Fibroblast of skin of scalp (primary cell): ENCODE measurements at regions not wholly inside any gene's neighbourhood (a gene's known extent, or its start where the extent isn't known, plus 50 kb on each side); places are given as distances from the start of the nearest gene placed in this dataset.

Source experiments
- DNase-seq: peaks from one replicate; pipeline ENCODE4 v3.0.0-alpha.2; 2013

- no peak for DNase-seq
Measured at GRCh38 chr10:105973360-105973759, 1191.1 kb downstream of the SORCS1 start.

GRCh38 chr10:105971460-105971859, 1193.0 kb downstream of the SORCS1 start:
- DNase-seq = no peak

GRCh38 chr10:105969884-105970377, 1194.6 kb downstream of the SORCS1 start:
- DNase-seq = no peak

- DNase-seq = no peak
Measured at GRCh38 chr10:105968666-105969065, 1195.8 kb downstream of the SORCS1 start.

GRCh38 chr10:105967256-105967655, 1197.2 kb downstream of the SORCS1 start:
- DNase-seq = no peak

GRCh38 chr10:105965141-105965540, 1199.4 kb downstream of the SORCS1 start:
- DNase-seq = no peak

- no peak for DNase-seq
Measured at GRCh38 chr10:105964009-105964408, 1200.5 kb downstream of the SORCS1 start.

GRCh38 chr10:105963334-105963884, 1201.1 kb downstream of the SORCS1 start:
- DNase-seq = no peak

- DNase-seq = no peak
Measured at GRCh38 chr10:105956550-105956949, 1208.0 kb downstream of the SORCS1 start.

- DNase-seq = no peak
Measured at GRCh38 chr10:105953861-105954260, 1210.6 kb downstream of the SORCS1 start.

- no peak for DNase-seq
Measured at GRCh38 chr10:105953056-105953455, 1211.5 kb downstream of the SORCS1 start.

GRCh38 chr10:105952153-105952552, 1212.4 kb downstream of the SORCS1 start:
- DNase-seq = peak; percentile 11

- peak; percentile 63 for DNase-seq
Measured at GRCh38 chr10:105950410-105950809, 1214.1 kb downstream of the SORCS1 start.

GRCh38 chr10:105949721-105950120, 1214.8 kb downstream of the SORCS1 start:
- no peak for DNase-seq

- no peak for DNase-seq
Measured at GRCh38 chr10:105925045-105925785, 1239.3 kb downstream of the SORCS1 start.

- no peak for DNase-seq
Measured at GRCh38 chr10:105921348-105921747, 1243.2 kb downstream of the SORCS1 start.

- DNase-seq = no peak
Measured at GRCh38 chr10:105914432-105914831, 1250.1 kb downstream of the SORCS1 start.

GRCh38 chr10:105908701-105909100, 1255.8 kb downstream of the SORCS1 start:
- no peak for DNase-seq

- no peak for DNase-seq
Measured at GRCh38 chr10:105885495-105885894, 1244.4 kb downstream of the SORCS3 start.

GRCh38 chr10:105879401-105879800, 1238.3 kb downstream of the SORCS3 start:
- DNase-seq = no peak

GRCh38 chr10:105875050-105875449, 1234.0 kb downstream of the SORCS3 start:
- no peak for DNase-seq

- no peak for DNase-seq
Measured at GRCh38 chr10:105872665-105873064, 1231.6 kb downstream of the SORCS3 start.

- DNase-seq = no peak
Measured at GRCh38 chr10:105868935-105869334, 1227.8 kb downstream of the SORCS3 start.

- DNase-seq = no peak
Measured at GRCh38 chr10:105864854-105865253, 1223.8 kb downstream of the SORCS3 start.
